ENCODE measurements at regions not wholly inside any gene's neighbourhood (a gene's known extent, or its start where the extent isn't known, plus 50 kb on each side); places are given as distances from the start of the nearest gene placed in this dataset.

DNA sequence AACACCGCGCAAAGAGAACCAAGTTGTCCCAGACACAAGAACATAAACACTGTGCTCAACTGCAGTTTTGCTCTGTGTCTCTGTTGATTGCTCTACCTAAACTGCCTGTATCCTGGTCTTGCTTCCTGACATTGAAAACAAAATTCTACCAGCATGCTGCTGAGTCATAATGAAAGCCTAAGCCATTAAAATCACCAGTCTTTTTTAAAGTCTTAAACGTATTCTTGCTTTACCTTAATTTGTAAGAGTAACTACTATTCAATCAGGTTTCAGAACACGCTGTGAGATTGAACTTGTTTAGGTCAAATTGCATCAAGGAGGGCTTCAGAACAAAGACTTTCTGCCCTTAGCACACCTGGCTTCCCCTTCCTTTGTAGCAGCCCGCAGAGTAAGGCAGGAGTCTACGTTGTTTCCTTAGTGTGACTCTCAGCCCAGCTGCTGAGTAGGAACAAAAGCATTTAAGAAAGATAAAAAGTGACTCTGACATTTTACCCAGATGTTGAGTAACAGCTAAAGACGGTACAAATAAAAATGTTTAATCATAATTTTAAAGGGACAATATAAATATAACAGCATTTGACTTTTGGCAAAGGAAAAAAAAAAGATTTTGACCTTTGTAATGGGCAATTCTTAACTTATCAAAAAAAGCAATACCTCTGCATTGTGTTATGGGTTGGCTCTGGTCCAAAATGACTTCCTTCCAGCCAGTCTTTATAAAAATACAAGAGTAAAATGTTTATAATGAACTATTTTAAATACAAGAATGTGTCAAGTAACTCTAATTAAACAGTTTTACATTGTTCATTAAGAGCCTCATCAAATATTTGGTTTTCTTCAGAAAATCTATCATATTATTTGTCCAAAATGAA is 186.9 kb upstream of the ADGRL4 start:
- H3K4ac ChIP-seq (replicated peaks; ENCODE audit: insufficient read length, low read depth, low read length), result no peak overlapping the region
- no peak overlapping the region for H2BK120ac ChIP-seq (replicated peaks; ENCODE audit: low read depth, low read length)
- WGBS, 2 experiments (ENCODE audit: extremely low coverage in 1 of 2, insufficient coverage in 1 of 2, insufficient read length in 1 of 2, insufficient replicate concordance in 2 of 2, low coverage in 1 of 2, low lambda C conversion rate in 2 of 2, missing lambda C conversion rate in 1 of 2), result 33% methylated on average over 7 of the region's 7 CpGs; no CpG with 5 or more reads in 1 of the 2 experiments
- H4K91ac ChIP-seq (replicated peaks; ENCODE audit: insufficient read length, low read length), result no peak overlapping the region
- no peak overlapping the region for H3K56ac ChIP-seq (replicated peaks; ENCODE audit: insufficient read length, low read depth, low read length)
- no peak overlapping the region for H3K14ac ChIP-seq (ENCODE audit: insufficient read length)
- H2AK5ac ChIP-seq (ENCODE audit: low read depth, low read length), result no peak overlapping the region
- no peaks in the 10 kb centered on the region for H4K20me1 ChIP-seq (replicated peaks in 1 of 2; ENCODE audit: control insufficient read depth in 1 of 2, insufficient read depth in 2 of 2, low read length in 2 of 2)
- CTCF ChIA-PET (ENCODE audit: partially characterized antibody), result interaction anchor here (3.7 kb wide), 1 partner anchor 353 kb away, joined by 15 read pairs; no protein-coding TSS in a partner anchor
- FAIRE-seq (peak; percentile 87), DNase-seq (ENCODE audit: low read depth in 1 of 2, low spot score in 2 of 2) (peak; percentile 19 to 42)
- H3K27me3 ChIP-seq (replicated peaks in 1 of 4; ENCODE audit: control insufficient read depth in 3 of 4, extremely low read depth in 1 of 4, insufficient read depth in 3 of 4, low read length in 3 of 4), result no peaks in the 10 kb centered on the region
- no peaks in the 10 kb centered on the region for H3K9me3 ChIP-seq (ENCODE audit: insufficient read depth in 2 of 2, low read depth in 1 of 2, low read length in 1 of 2)
- H4K5ac ChIP-seq (ENCODE audit: insufficient read length, low read depth, low read length), result peak overlapping the region; percentile 48
- no peak overlapping the region for H3K18ac ChIP-seq (ENCODE audit: extremely low read depth, low read length)
- peak overlapping the region; percentile 77; the same call in 1 of the 2 replicates for H3K27ac ChIP-seq (ENCODE audit: low read depth, low read length)
- no peaks in the 10 kb centered on the region for H3K79me2 ChIP-seq (ENCODE audit: control insufficient read depth in 1 of 2, insufficient read depth in 2 of 2, low read length in 2 of 2)
- no peak overlapping the region for H3K23ac ChIP-seq (ENCODE audit: insufficient read length)
- H3K36me3 ChIP-seq (ENCODE audit: control insufficient read depth in 2 of 4, insufficient read depth in 4 of 4, low read length in 3 of 4), result no peaks in the 10 kb centered on the region
- H3K4me2 ChIP-seq (ENCODE audit: insufficient read depth in 1 of 2, low read depth in 2 of 2, low read length in 2 of 2), result no peak overlapping the region; a peak in 2 of 4 replicates
- peak overlapping the region; percentile 40; the same call in 1 of the 2 replicates for H2BK5ac ChIP-seq (ENCODE audit: low read depth, low read length)
- H3K4me1 ChIP-seq (replicated peaks in 1 of 4; ENCODE audit: control insufficient read depth in 3 of 4, insufficient read depth in 4 of 4, low read length in 3 of 4), result peaks cover 0 to 4% (median 1%) of the 10 kb centered on the region in 4 experiments; a peak in 2 of 7 replicates
- H3K9ac ChIP-seq (replicated peaks in 1 of 4; ENCODE audit: extremely low read depth in 1 of 4, low read depth in 3 of 4, low read length in 3 of 4), result peak overlapping the region in 1 of 4 experiments; percentile 17; a peak in 2 of 7 replicates
- POLR2A ChIA-PET (ENCODE audit: partially characterized antibody), result interaction anchor here (0.6 kb wide), 1 partner anchor 13 kb away, joined by 3 read pairs; no protein-coding TSS in a partner anchor
- no peaks in the 10 kb centered on the region for H3K23me2 ChIP-seq (ENCODE audit: low read depth, low read length)
- H4K8ac ChIP-seq (ENCODE audit: extremely low read depth, insufficient read depth, low read length), result no peak overlapping the region
- H2BK12ac ChIP-seq (ENCODE audit: low read depth, low read length), result 0 out of 2 replicates have a peak overlapping the region, but pooled peaks have one; percentile 60
- peak overlapping the region; percentile 83; the same call in 1 of the 2 replicates for H2BK20ac ChIP-seq (ENCODE audit: low read length)
- H3K79me1 ChIP-seq (ENCODE audit: low read depth, low read length), result no peaks in the 10 kb centered on the region
- no peak overlapping the region for H3K4me3 ChIP-seq (ENCODE audit: extremely low read depth in 1 of 4, insufficient read depth in 2 of 4, low read depth in 3 of 4, low read length in 4 of 4)
- H2AFZ ChIP-seq (ENCODE audit: low read length), result peak overlapping the region; percentile 12; the same call in 1 of the 2 replicates
- no peak overlapping the region for H2BK15ac ChIP-seq (ENCODE audit: low read length)
- no peak for TF ChIP-seq BRCA1 (IDR thresholded peaks at IDR 0.05; ENCODE audit: low read depth, low read length)
- TF ChIP-seq ASH2L (IDR thresholded peaks at IDR 0.05; ENCODE audit: low read length), result peak; percentile 56
- no peak for TF ChIP-seq SP1 (IDR thresholded peaks at IDR 0.05; ENCODE audit: low read depth, low read length)
- 0 out of 3 replicates have a peak, but pooled peaks of 1 of the 2 experiments have one; percentile 40 for TF ChIP-seq POLR2A (IDR thresholded peaks at IDR 0.05; ENCODE audit: control extremely low read depth in 1 of 2, low read depth in 2 of 2, low read length in 2 of 2)
- no peak for TF ChIP-seq SUZ12 (IDR thresholded peaks at IDR 0.05; ENCODE audit: low read length)
- TF ChIP-seq MAFK (IDR thresholded peaks at IDR 0.05; ENCODE audit: low read depth, low read length), result peak; percentile 75
- no peak for TF ChIP-seq KDM1A (IDR thresholded peaks at IDR 0.05; ENCODE audit: borderline replicate concordance, low read length)
- TF ChIP-seq SRF (IDR thresholded peaks at IDR 0.05; ENCODE audit: low read depth, low read length), result peak; percentile 77
- peak; percentile 53; the same call in 1 of the 2 replicates for TF ChIP-seq TAF1 (IDR thresholded peaks at IDR 0.05; ENCODE audit: low read depth, low read length)
- peak in 1 of 2 experiments; percentile 8; a peak in 1 of 4 replicates for TF ChIP-seq RAD21 (IDR thresholded peaks at IDR 0.05 in 1 of 2, conservative IDR thresholded peaks at IDR 0.05 in 1 of 2; ENCODE audit: low read depth in 2 of 2, low read length in 2 of 2)
- no peak for TF ChIP-seq SIX5 (IDR thresholded peaks at IDR 0.05; ENCODE audit: low read depth, low read length)
- no peak for TF ChIP-seq FOSL1 (IDR thresholded peaks at IDR 0.05; ENCODE audit: insufficient read depth, low read depth, low read length)
- TF ChIP-seq SP4 (IDR thresholded peaks at IDR 0.05; ENCODE audit: low read length), result no peak

Data from H1 (cell line).